Kidney epithelial cell (primary cell): ENCODE measurements at regions not wholly inside any gene's neighbourhood (a gene's known extent, or its start where the extent isn't known, plus 50 kb on each side); places are given as distances from the start of the nearest gene placed in this dataset.

Experiments
- DNase-seq: peaks from one replicate; pipeline ENCODE4 v3.0.0-alpha.2; 2010; ENCODE audit warnings: low read depth
- H3K27me3 ChIP-seq: 2 replicates; pipeline ENCODE4 v1.6.0; 2011; ENCODE audit warnings: low read length; ENCODE audit not compliant: control insufficient read depth, insufficient read depth
- H3K36me3 ChIP-seq: 2 replicates; pipeline ENCODE4 v1.5.1; 2011; ENCODE audit warnings: low read length; ENCODE audit not compliant: control insufficient read depth, insufficient read depth
- H3K4me3 ChIP-seq: 2 replicates; pipeline ENCODE4 v1.5.1; 2011; ENCODE audit warnings: low read depth, mild to moderate bottlenecking, control low read depth, low read length
- TF ChIP-seq, protein P1 (sequence below): IDR thresholded peaks from 2 replicates; pipeline ENCODE4 v1.5.1; 2011; ENCODE audit warnings: mild to moderate bottlenecking, moderate library complexity, low read length, control low read depth, inconsistent platforms; ENCODE audit not compliant: insufficient read depth, poor library complexity, severe bottlenecking

DNA sequence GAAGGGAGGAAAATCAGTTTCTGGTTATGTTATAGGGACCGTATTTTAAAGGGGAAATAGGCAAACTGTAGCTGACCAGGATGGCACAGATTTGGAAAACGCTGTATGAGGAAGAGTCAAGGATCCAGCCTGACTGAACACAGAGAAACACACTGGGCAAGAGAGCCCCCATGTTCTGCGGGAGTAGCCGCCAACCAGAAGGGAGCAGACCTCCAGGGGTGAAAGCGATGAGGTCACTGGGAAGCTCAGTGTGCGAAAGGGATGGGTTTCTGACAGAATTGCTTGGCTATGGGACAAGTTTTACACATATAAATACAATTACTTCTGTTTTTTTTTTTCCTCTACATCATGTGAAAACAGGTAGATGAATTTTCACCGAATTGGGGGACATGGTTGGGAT lies 291.6 kb upstream of the PODXL start:
- TF ChIP-seq, protein P1, sequence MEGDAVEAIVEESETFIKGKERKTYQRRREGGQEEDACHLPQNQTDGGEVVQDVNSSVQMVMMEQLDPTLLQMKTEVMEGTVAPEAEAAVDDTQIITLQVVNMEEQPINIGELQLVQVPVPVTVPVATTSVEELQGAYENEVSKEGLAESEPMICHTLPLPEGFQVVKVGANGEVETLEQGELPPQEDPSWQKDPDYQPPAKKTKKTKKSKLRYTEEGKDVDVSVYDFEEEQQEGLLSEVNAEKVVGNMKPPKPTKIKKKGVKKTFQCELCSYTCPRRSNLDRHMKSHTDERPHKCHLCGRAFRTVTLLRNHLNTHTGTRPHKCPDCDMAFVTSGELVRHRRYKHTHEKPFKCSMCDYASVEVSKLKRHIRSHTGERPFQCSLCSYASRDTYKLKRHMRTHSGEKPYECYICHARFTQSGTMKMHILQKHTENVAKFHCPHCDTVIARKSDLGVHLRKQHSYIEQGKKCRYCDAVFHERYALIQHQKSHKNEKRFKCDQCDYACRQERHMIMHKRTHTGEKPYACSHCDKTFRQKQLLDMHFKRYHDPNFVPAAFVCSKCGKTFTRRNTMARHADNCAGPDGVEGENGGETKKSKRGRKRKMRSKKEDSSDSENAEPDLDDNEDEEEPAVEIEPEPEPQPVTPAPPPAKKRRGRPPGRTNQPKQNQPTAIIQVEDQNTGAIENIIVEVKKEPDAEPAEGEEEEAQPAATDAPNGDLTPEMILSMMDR, result no peak
- no peak overlapping the region for H3K4me3 ChIP-seq
- no peak for DNase-seq
- H3K27me3 ChIP-seq, result no peaks in the 10 kb centered on the region
- H3K36me3 ChIP-seq, result no peaks in the 10 kb centered on the region

DNA sequence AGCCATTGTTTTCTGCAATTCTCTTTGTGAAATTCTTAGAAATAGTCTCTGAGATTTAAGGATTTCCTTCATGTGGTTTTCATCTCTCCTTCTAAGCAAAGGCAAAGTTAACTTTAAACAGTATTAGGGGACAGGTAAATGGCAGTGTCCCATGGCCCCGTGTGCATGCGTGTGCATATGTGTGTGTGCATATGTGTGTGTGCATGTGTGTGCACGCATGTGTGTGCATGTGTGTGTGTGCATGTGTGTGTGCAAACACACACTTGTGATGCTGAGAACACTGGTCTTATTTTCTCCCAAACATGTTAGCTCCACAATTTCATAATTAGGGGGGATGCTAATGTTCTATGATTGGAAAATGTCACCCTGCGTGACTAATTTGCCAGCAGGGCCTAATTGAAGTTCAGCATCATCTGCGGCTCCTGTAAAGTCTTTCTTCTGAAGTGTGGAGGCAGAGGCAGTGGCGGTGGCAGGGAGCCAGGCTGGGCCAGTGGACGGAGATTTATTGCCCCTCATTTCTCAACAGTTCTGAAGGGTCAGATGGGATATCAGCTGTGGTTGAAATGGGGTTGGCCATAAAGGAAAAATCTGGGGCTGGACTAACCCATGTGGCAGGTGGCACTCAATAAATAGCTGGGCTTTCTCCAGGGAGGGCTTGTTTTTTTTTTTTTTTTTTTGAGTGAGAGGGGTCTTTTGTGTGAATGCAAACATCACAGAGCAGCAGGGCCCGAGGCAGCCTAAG lies 289.3 kb upstream of the PODXL start:
- H3K27me3 ChIP-seq, result no peaks in the 10 kb centered on the region
- DNase-seq, result no peak
- H3K4me3 ChIP-seq, result no peak overlapping the region
- TF ChIP-seq, protein P1, result no peak
- H3K36me3 ChIP-seq, result no peaks in the 10 kb centered on the region

DNA sequence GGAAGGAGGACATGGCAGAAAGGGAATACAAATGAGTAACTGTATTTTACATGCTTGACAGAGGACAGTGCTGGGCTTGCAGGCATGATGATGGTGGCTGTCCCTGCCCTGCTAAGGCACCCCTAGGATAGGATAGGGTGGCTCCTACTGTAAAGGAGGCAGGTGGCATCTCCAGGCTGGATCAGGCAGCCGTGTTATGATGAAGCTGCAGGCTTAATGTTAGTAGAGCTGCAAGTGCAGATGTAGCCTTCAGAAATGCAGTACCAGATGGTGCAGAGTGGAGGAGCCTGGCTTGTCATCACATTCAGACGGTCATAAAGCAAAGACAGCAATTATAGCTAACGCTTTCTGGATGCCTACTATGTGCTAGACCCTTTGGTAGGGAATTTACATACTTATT lies 287.9 kb upstream of the PODXL start:
- H3K4me3 ChIP-seq, result no peak overlapping the region
- no peak for DNase-seq
- TF ChIP-seq, protein P1, result no peak
- H3K27me3 ChIP-seq, result no peaks in the 10 kb centered on the region
- no peaks in the 10 kb centered on the region for H3K36me3 ChIP-seq

DNA sequence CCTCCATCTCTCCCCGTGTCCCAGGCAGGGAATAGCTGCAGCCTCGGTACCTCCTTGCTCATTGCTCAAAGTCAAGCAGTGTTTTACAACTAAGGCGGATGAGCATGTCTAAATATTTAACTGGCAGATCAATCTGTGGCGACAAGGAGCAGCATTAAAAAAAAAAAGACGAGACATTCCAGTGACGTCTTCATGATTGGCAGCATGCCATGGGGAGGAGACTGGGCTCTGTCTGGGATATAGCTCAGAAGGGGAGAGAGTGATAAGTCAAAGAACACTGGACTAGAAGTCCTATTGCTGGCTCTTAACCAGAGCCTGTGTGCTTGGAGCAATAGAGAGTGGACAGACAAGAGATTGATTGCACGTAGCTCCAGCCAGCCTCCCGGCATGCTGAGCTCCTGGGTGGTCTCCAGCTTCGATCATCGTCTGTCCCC lies 287.5 kb upstream of the PODXL start:
- DNase-seq, result no peak
- H3K4me3 ChIP-seq, result no peak overlapping the region
- H3K27me3 ChIP-seq, result no peaks in the 10 kb centered on the region
- TF ChIP-seq, protein P1, result no peak
- no peaks in the 10 kb centered on the region for H3K36me3 ChIP-seq

DNA sequence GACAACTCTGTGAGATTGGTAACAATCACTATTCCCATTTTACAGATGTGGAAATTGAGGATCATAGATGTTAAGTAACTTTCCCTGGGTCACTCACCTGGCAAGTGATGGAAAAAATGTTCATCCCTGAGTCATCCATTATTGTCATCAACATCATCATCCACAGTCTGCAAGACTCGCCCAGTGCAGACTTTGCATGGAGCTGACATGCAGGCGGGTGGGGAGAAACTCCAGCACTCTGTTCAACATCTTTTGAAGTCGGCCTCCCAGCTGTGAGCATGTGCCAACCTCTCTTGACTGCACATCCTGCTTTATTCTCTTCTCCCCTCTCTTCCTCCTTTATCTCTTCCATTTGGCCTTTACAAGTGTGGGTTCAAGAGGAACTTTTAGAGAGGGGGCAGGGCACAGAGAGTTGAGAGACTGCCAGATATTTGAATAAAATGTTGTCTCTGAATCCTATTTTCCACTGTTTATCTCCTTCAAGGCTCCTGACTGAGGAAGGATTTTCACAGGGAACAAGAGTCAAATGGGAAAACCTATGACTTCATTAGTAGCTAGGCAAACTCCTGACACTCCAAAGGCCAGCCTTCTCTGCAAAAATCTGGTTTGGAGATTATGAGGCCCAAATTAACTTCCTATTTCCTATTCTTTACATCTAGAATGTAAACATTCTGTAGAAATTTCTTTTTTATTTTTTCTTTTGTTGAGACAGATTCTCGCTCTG lies 283.7 kb upstream of the PODXL start:
- DNase-seq, result no peak
- Histone ChIP-seq H3K4me3 (no peak overlapping the region), H3K36me3 (no peaks in the 10 kb centered on the region), H3K27me3 (no peaks in the 10 kb centered on the region)
- TF ChIP-seq, protein P1, result no peak

DNA sequence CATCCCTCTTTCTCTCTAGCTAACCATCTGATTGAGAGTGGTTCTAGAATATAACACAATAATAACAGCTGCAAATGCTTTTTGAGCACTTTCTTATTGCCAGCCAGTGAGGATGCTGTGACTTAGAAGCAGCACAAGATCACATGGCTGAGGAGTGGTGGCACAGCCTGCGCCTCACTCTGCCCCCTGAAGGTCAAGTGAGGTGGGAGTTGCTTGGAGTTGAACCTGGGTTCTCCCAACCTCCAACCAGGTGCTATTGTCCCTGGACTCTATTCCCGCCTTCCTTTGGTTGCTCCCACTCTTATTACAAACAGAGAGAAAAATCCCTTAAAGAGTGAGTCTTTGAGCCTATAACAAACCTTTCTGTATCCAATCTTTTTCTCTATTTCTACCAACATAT lies 280.3 kb upstream of the PODXL start:
- Histone ChIP-seq H3K4me3 (no peak overlapping the region), H3K36me3 (no peaks in the 10 kb centered on the region), H3K27me3 (no peaks in the 10 kb centered on the region)
- DNase-seq, result no peak
- TF ChIP-seq, protein P1, result no peak
